ENCODE measurements at regions not wholly inside any gene's neighbourhood (a gene's known extent, or its start where the extent isn't known, plus 50 kb on each side); places are given as distances from the start of the nearest gene placed in this dataset.

GRCh38 chr6:170097505-170098427, 193.1 kb downstream of the DLL1 start:
- TF ChIP-seq SUZ12 (IDR thresholded peaks at IDR 0.05; ENCODE audit: extremely low read depth, insufficient read depth, insufficient read length) (no peak), YY1 (IDR thresholded peaks at IDR 0.05; ENCODE audit: insufficient read depth, insufficient read length) (no peak), ZNF274 (IDR thresholded peaks at IDR 0.05; ENCODE audit: low read depth, low read length) (no peak)

Measured in NT2/D1 (cell line).